Tibial artery (tissue), 4 donors: ENCODE measurements at regions not wholly inside any gene's neighbourhood (a gene's known extent, or its start where the extent isn't known, plus 50 kb on each side); places are given as distances from the start of the nearest gene placed in this dataset.

Source experiments
- DNase-seq, 2 donors: peaks; one replicate each; pipeline ENCODE4 v3.0.0-alpha.2; 2019
- H3K27ac ChIP-seq, 2 donors: fragments of 200-600 bp; sonication (generic) in 1 of 2; 1 replicate in 1 of 2; 2 replicates in 1 of 2; pipeline ENCODE4 v1.5.1; 2018 to 2019; ENCODE audit warnings: mild to moderate bottlenecking in 1 of 2
- H3K27me3 ChIP-seq, 2 donors: fragments of 200-600 bp; sonication (generic) in 1 of 2; one replicate each; pipeline versions ENCODE4 v1.5.1 to v1.6.0; 2016 to 2019
- H3K36me3 ChIP-seq, 3 donors: fragments of 200-600 bp; sonication (generic) in 2 of 3; one replicate each; pipeline ENCODE4 v1.5.1; 2016 to 2019; ENCODE audit warnings: mild to moderate bottlenecking in 2 of 3
- H3K4me1 ChIP-seq, 4 donors: fragments of 200-600 bp; sonication (generic) in 2 of 4; 1 replicate in 3 of 4; 2 replicates in 1 of 4; pipeline ENCODE4 v1.5.1; 2016 to 2019
- H3K4me3 ChIP-seq, 2 donors: fragments of 200-600 bp; sonication (generic) in 1 of 2; 1 replicate in 1 of 2; 2 replicates in 1 of 2; pipeline ENCODE4 v1.5.1; 2018 to 2019; ENCODE audit warnings: mild to moderate bottlenecking in 2 of 2
- H3K9me3 ChIP-seq, 3 donors: fragments of 200-600 bp; sonication (generic) in 1 of 3; one replicate each; pipeline ENCODE4 v1.5.1; 2016 to 2019
- intact Hi-C: fragments of 100-400 bp; cut with DNase I; formaldehyde crosslinking; loops from one replicate; pipeline ENCODE4 v1.15.0; 2023; ENCODE audit warnings: low total_unique reads
- TF ChIP-seq, protein P1 (sequence below), 2 experiments: fragments of 200-600 bp in 1 of 2; fragments of 450-650 bp in 1 of 2; IDR thresholded peaks; one replicate each; pipeline ENCODE4 v1.5.1; 2017 to 2019; ENCODE audit warnings: antibody characterized with exemption in 2 of 2, mild to moderate bottlenecking in 1 of 2, moderate library complexity in 1 of 2

DNA sequence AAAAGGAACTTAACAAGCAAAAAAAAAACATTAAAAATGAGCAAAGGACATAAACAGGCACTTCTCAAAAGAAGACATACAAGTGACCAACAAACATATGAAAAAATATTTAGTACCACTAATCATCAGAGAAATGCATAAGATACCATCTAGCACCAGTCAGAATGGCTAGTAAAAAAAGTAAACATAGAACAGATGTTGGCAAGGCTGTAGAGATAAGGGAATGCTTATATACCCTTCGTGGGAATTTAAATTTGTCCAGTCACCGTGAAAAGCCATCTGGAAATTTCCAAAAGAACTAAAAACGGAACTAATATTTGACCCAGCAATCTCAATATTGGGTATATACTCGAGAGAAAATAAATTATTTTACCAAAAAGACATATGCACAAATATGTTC is 1751.3 kb upstream of the LRRTM1 start:
- no peak overlapping the region for H3K27ac ChIP-seq
- DNase-seq, result no peak
- intact Hi-C loops, result no loop called here
- no peaks in the 10 kb centered on the region for H3K36me3 ChIP-seq
- no peak overlapping the region for H3K4me3 ChIP-seq
- H3K27me3 ChIP-seq, result no peaks in the 10 kb centered on the region
- TF ChIP-seq, protein P1, sequence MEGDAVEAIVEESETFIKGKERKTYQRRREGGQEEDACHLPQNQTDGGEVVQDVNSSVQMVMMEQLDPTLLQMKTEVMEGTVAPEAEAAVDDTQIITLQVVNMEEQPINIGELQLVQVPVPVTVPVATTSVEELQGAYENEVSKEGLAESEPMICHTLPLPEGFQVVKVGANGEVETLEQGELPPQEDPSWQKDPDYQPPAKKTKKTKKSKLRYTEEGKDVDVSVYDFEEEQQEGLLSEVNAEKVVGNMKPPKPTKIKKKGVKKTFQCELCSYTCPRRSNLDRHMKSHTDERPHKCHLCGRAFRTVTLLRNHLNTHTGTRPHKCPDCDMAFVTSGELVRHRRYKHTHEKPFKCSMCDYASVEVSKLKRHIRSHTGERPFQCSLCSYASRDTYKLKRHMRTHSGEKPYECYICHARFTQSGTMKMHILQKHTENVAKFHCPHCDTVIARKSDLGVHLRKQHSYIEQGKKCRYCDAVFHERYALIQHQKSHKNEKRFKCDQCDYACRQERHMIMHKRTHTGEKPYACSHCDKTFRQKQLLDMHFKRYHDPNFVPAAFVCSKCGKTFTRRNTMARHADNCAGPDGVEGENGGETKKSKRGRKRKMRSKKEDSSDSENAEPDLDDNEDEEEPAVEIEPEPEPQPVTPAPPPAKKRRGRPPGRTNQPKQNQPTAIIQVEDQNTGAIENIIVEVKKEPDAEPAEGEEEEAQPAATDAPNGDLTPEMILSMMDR (IDR thresholded peaks at IDR 0.05), result no peak
- no peaks in the 10 kb centered on the region for H3K4me1 ChIP-seq
- no peaks in the 10 kb centered on the region for H3K9me3 ChIP-seq

DNA sequence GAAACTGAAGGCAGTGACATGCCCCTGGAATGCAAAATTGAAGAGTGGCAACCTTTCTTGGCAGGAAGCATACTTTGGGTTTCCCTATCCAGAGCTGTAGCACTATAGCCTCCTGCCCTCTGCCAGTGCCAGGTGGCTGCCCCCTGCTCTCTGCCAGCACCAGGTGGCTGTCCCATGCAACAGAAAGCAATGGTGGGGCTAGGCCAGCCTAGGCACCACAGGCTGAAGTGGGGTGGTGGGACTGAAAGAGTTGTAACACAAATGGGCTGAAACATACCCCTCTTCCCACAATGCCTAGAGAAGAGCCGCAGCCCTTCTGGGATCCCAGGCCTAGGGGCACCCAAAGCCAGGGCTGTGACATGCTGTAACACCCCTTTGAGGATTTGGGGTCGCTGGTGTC is 1739.3 kb upstream of the LRRTM1 start:
- Histone ChIP-seq H3K9me3 (no peaks in the 10 kb centered on the region), H3K27me3 (no peaks in the 10 kb centered on the region), H3K4me3 (no peak overlapping the region), H3K4me1 (no peaks in the 10 kb centered on the region), H3K27ac (no peak overlapping the region), H3K36me3 (no peaks in the 10 kb centered on the region)
- TF ChIP-seq, protein P1 (IDR thresholded peaks at IDR 0.05), result no peak
- intact Hi-C loops, result no loop called here
- no peak for DNase-seq

DNA sequence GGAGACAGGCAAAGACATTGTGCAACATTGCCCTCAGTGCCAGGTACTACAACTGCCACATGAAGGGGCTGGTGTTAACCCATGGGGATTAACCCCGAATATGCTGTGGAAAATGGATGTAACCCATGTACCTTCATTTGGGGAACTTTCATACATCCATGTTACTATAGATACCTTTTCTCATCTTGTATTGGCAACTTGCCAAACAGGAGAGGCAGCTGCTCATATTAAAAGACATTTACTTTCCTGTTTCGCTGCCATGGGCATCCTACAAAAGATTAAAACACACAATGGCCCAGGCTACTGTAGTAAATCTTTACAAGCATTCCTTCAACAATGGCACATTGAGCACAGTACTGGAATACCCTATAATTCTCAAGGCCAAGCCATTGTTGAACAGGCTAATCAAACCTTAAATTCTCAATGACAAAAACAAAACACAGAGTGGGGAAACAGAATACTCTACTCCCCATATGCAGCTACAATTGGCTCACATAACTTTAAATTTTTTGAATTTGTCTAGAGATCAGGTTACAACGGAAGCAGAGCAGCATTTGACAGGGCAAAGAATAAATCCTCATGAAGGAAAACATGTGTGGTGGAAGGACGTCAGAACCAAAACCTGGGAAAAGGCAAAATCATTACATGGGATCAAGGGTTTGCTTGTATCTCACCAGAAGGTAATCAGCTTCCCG is 1723.5 kb upstream of the LRRTM1 start:
- Histone ChIP-seq H3K4me3 (no peak overlapping the region), H3K36me3 (no peaks in the 10 kb centered on the region), H3K9me3 (no peaks in the 10 kb centered on the region), H3K27ac (no peak overlapping the region), H3K27me3 (no peaks in the 10 kb centered on the region), H3K4me1 (no peaks in the 10 kb centered on the region)
- DNase-seq, result no peak
- intact Hi-C loops, result no loop called here
- TF ChIP-seq, protein P1 (IDR thresholded peaks at IDR 0.05), result no peak

DNA sequence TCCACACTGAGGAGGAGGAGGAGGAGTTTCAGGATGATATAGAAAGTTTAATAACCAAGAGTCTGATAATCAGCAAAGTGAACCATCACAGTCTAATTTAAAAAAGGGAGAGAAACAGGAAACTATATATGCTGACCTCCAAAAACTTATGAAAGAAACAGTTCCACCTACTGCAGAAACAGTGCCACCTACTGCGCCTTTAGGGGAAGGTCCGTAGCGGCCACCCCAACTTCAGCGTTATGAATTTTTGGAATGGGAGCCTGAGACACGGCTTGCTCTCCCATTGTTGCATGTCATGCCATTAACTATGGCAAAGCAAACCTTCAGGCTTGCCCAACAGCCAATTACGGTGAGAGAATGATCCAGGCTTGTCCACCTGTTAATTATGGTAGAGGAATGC is 1719.2 kb upstream of the LRRTM1 start:
- no peaks in the 10 kb centered on the region for H3K9me3 ChIP-seq
- no peaks in the 10 kb centered on the region for H3K4me1 ChIP-seq
- no peaks in the 10 kb centered on the region for H3K27me3 ChIP-seq
- DNase-seq, result no peak
- no peak overlapping the region for H3K4me3 ChIP-seq
- intact Hi-C loops, result no loop called here
- H3K36me3 ChIP-seq, result no peaks in the 10 kb centered on the region
- no peak overlapping the region for H3K27ac ChIP-seq
- TF ChIP-seq, protein P1 (IDR thresholded peaks at IDR 0.05), result no peak

DNA sequence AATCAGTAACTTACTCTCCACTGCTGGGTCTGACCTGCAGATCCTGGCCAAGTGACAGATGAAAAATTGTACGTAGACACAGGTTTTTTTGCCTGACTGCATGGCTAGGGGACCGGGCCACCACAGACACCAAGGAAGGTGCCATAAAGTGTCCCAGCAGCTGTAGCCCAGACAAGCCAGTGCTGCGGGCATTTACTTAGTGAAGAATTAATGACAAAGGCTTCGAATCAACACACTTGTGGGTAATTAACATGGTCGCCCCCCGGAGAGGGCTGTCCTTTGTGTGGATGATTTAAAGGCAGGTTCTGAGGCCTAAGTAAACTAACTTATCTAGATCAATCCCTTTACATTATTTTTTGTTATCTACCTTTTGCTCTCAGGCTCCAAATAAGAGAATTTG is 1709.1 kb upstream of the LRRTM1 start:
- no peak overlapping the region for H3K27ac ChIP-seq
- TF ChIP-seq, protein P1 (IDR thresholded peaks at IDR 0.05), result no peak
- no peaks in the 10 kb centered on the region for H3K4me1 ChIP-seq
- intact Hi-C loops, result no loop called here
- H3K27me3 ChIP-seq, result no peaks in the 10 kb centered on the region
- no peak overlapping the region for H3K4me3 ChIP-seq
- H3K36me3 ChIP-seq, result no peaks in the 10 kb centered on the region
- no peaks in the 10 kb centered on the region for H3K9me3 ChIP-seq
- DNase-seq, result no peak
